Loucy (cell line): ENCODE measurements at regions not wholly inside any gene's neighbourhood (a gene's known extent, or its start where the extent isn't known, plus 50 kb on each side); places are given as distances from the start of the nearest gene placed in this dataset.

Experiments
- CTCF ChIP-seq: fragments of 200-600 bp; sonication (generic); conservative IDR thresholded peaks from 2 replicates; pipeline ENCODE4 v1.5.1; 2014; ENCODE audit warnings: mild to moderate bottlenecking, antibody characterized with exemption, low read length
- EZH2phosphoT487 ChIP-seq: fragments of 200-600 bp; IDR thresholded peaks from 2 replicates; pipeline ENCODE4 v1.6.1; 2018; ENCODE audit warnings: antibody characterized with exemption, mild to moderate bottlenecking, moderate library complexity, borderline replicate concordance

GRCh38 chr12:107976331-107976730, 152.8 kb upstream of the WSCD2 start:
- TF ChIP-seq CTCF (no peak), EZH2phosphoT487 (no peak)
